A549 (cell line): ENCODE measurements at regions not wholly inside any gene's neighbourhood (a gene's known extent, or its start where the extent isn't known, plus 50 kb on each side); places are given as distances from the start of the nearest gene placed in this dataset.

Experiments
- ATAC-seq, 2 experiments: fragments of 200-7000 bp in 1 of 2; fragments of >200 bp in 1 of 2; cut with Nextera tagmentation in 1 of 2; cut with Tn5 transposase in 1 of 2; 3 replicates each; pipeline versions ENCODE4 v1.8.0 to v1.9.1; 2018 to 2020; ENCODE audit warnings: mild to moderate bottlenecking in 1 of 2, moderate library complexity in 1 of 2
- CTCF ChIA-PET: fragments of 300-600 bp; sonication (Branson Sonifier 250); formaldehyde crosslinking; extraction: SDS; loops from one replicate; lab custom pipeline; 2021; ENCODE audit warnings: antibody characterized with exemption, inconsistent platforms; lab: Yijun Ruan, JAX
- POLR2A ChIA-PET: fragments of 350-600 bp; formaldehyde crosslinking; extraction: SDS; loops from one replicate; lab custom pipeline; 2021; ENCODE audit warnings: antibody characterized with exemption, inconsistent platforms; lab: Yijun Ruan, JAX
- DNase-seq, 2 experiments: peaks; one replicate each; pipeline versions ENCODE4 v3.0.0 to v3.0.0-alpha.2; 2011 to 2016; ENCODE audit warnings: low read depth in 1 of 2, low spot score in 1 of 2
- FAIRE-seq: peaks from 2 replicates; lab custom pipeline; 2011; peaks lifted over from hg19 to GRCh38; lab: Jason Lieb, UNC
- H3K27ac ChIP-seq, 2 experiments: fragments of >200 bp; sonication (Bioruptor Twin); formaldehyde crosslinking; 3 replicates each; pipeline ENCODE4 v1.5.1; 2016 to 2017
- H3K4me1 ChIP-seq: fragments of >200 bp; sonication (Bioruptor Twin); formaldehyde crosslinking; 3 replicates; pipeline ENCODE4 v1.6.1; 2016
- H3K4me2 ChIP-seq: fragments of >200 bp; sonication (Bioruptor Twin); formaldehyde crosslinking; 3 replicates; pipeline ENCODE4 v1.6.1; 2016
- H3K4me3 ChIP-seq: fragments of >200 bp; sonication (Bioruptor Twin); formaldehyde crosslinking; 3 replicates; pipeline ENCODE4 v1.5.1; 2016
- H3K9me3 ChIP-seq: fragments of >200 bp; sonication (Bioruptor Twin); formaldehyde crosslinking; 3 replicates; pipeline ENCODE4 v1.6.1; 2016
- BHLHE40 ChIP-seq: IDR thresholded peaks from 2 replicates; pipeline ENCODE4 v1.6.1; 2012; ENCODE audit warnings: low read depth, low read length, inconsistent platforms
- CEBPB ChIP-seq, 2 experiments: fragments of >200 bp in 1 of 2; sonication (Bioruptor Twin) in 1 of 2; formaldehyde crosslinking in 1 of 2; IDR thresholded peaks; 2 replicates each; pipeline ENCODE4 v1.6.1; 2012 to 2016
- CHD2 ChIP-seq: fragments of 150-350 bp; IDR thresholded peaks from 2 replicates; pipeline ENCODE4 v1.6.1; 2014; ENCODE audit warnings: low read length; ENCODE audit not compliant: partially characterized antibody
- EHMT2 ChIP-seq: fragments of 200-600 bp; sonication (generic); IDR thresholded peaks from 2 replicates; pipeline ENCODE4 v1.6.1; 2016; ENCODE audit warnings: antibody characterized with exemption, low read depth, mild to moderate bottlenecking, moderate library complexity
- EP300 ChIP-seq, 2 experiments: fragments of >200 bp; sonication (Bioruptor Twin); formaldehyde crosslinking; IDR thresholded peaks; 2 replicates in 1 of 2; 3 replicates in 1 of 2; pipeline ENCODE4 v1.6.1; 2016 to 2017
- ESRRA ChIP-seq: fragments of 150-350 bp; IDR thresholded peaks from 2 replicates; pipeline ENCODE4 v1.6.1; 2014; ENCODE audit warnings: mild to moderate bottlenecking, low read length, borderline replicate concordance
- GATA3 ChIP-seq: IDR thresholded peaks from 2 replicates; pipeline ENCODE4 v1.6.1; 2012; ENCODE audit warnings: borderline replicate concordance
- HOXA7 ChIP-seq: fragments of 250-450 bp; sonication (Bioruptor Pico); IDR thresholded peaks from 2 replicates; pipeline ENCODE4 v1.5.0; 2020; ENCODE audit warnings: mild to moderate bottlenecking, moderate library complexity
- HOXB13 ChIP-seq: fragments of 250-450 bp; sonication (Bioruptor Pico); IDR thresholded peaks from 2 replicates; pipeline ENCODE4 v1.5.0; 2020; ENCODE audit warnings: low read depth, mild to moderate bottlenecking, moderate library complexity
- JUN ChIP-seq, 2 experiments: fragments of >200 bp; sonication (Bioruptor Twin); formaldehyde crosslinking; IDR thresholded peaks; 2 replicates in 1 of 2; 3 replicates in 1 of 2; pipeline ENCODE4 v1.6.1; 2016 to 2017
- JUNB ChIP-seq: fragments of >200 bp; sonication (Bioruptor Twin); formaldehyde crosslinking; IDR thresholded peaks from 2 replicates; pipeline ENCODE4 v1.6.1; 2016
- KDM1A ChIP-seq: fragments of 200-600 bp; sonication (generic); IDR thresholded peaks from 2 replicates; pipeline ENCODE4 v1.6.1; 2016; ENCODE audit warnings: low read depth, mild to moderate bottlenecking
- MAZ ChIP-seq: fragments of 150-350 bp; IDR thresholded peaks from 2 replicates; pipeline ENCODE4 v1.6.1; 2014; ENCODE audit warnings: antibody characterized with exemption, low read depth, low read length, borderline replicate concordance
- MYC ChIP-seq: IDR thresholded peaks from 2 replicates; pipeline ENCODE4 v1.6.1; 2012; ENCODE audit warnings: mild to moderate bottlenecking, inconsistent platforms, low read length, improper control_type of control experiment, borderline replicate concordance
- POLR2A ChIP-seq: IDR thresholded peaks from 2 replicates; pipeline ENCODE4 v1.6.1; 2012; ENCODE audit warnings: mild to moderate bottlenecking, low read length
- RNF2 ChIP-seq: fragments of 200-600 bp; sonication (generic); IDR thresholded peaks from 2 replicates; pipeline ENCODE4 v1.6.1; 2016; ENCODE audit warnings: low read depth, mild to moderate bottlenecking, antibody characterized with exemption, moderate library complexity, borderline replicate concordance
- SMC3 ChIP-seq: fragments of >200 bp; sonication (Bioruptor Twin); formaldehyde crosslinking; IDR thresholded peaks from 3 replicates; pipeline ENCODE4 v1.6.1; 2018; ENCODE audit warnings: inconsistent platforms
- SREBF2 ChIP-seq: fragments of 450-650 bp; IDR thresholded peaks from 2 replicates; pipeline ENCODE4 v1.6.1; 2014; ENCODE audit warnings: mild to moderate bottlenecking, moderate library complexity
- TP53 ChIP-seq: fragments of 250-450 bp; sonication (Bioruptor Pico); IDR thresholded peaks from 2 replicates; pipeline ENCODE4 v1.5.0; 2021; ENCODE audit warnings: mild to moderate bottlenecking, moderate library complexity
- ZNF302 ChIP-seq: fragments of 250-450 bp; sonication (Bioruptor Pico); IDR thresholded peaks from 2 replicates; pipeline ENCODE4 v1.9.0; 2021; ENCODE audit warnings: inconsistent platforms, mild to moderate bottlenecking, moderate library complexity
- ZSCAN20 ChIP-seq: fragments of 250-450 bp; sonication (Bioruptor Pico); IDR thresholded peaks from 2 replicates; pipeline ENCODE4 v1.8.0; 2022; ENCODE audit warnings: mild to moderate bottlenecking, moderate library complexity
- WGBS: methylation state at CpG from one replicate; pipeline ENCODE4 v1.1.6; 2017; ENCODE audit errors: missing lambda C conversion rate; 5-methylcytosine and 5-hydroxymethylcytosine counted together
- TF ChIP-seq, protein P1 (sequence below): fragments of 200-600 bp; sonication (generic); IDR thresholded peaks from 2 replicates; pipeline ENCODE4 v1.6.1; 2016; ENCODE audit warnings: antibody characterized with exemption, mild to moderate bottlenecking, moderate library complexity
- TF ChIP-seq, protein P2 (sequence below): IDR thresholded peaks from 2 replicates; pipeline ENCODE4 v1.6.1; 2012
- TF ChIP-seq, protein P3 (sequence below): fragments of >200 bp; sonication (Bioruptor Twin); formaldehyde crosslinking; IDR thresholded peaks from 2 replicates; pipeline ENCODE4 v1.6.1; 2016
- TF ChIP-seq, protein P4 (sequence below): fragments of 150-350 bp; IDR thresholded peaks from 2 replicates; pipeline ENCODE4 v1.6.1; 2014; ENCODE audit warnings: low read depth, mild to moderate bottlenecking, low read length
- TF ChIP-seq, protein P5 (sequence below): fragments of >200 bp; sonication (Bioruptor Twin); formaldehyde crosslinking; IDR thresholded peaks from 3 replicates; pipeline ENCODE4 v1.6.1; 2016

DNA sequence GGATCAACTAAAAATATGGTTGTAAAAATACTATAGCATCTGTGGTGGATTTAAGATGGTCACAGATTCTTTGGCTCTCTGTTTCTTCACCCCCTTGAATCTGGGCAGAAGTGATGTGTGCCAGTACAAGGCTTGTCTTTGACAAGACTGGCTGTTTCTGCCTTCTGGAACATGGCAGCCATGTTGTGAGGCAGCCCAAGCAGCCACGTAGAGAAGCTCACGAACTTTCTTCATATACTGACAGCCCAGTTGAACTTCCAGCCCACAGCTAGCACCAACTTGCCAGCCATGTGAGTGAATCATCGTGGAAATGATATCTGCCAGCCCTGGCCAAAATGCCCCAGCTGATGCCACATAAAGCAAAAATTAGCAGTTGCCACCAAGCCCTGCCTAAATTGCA, 110.8 kb downstream of the BOD1 start:
- DNase-seq (no peak), ATAC-seq (no peak), FAIRE-seq (no peak)
- Histone ChIP-seq H3K9me3 (peaks cover 10% of the 10 kb centered on the region; the same call in 1 of the 3 replicates), H3K27ac (no peak overlapping the region), H3K4me1 (no peaks in the 10 kb centered on the region), H3K4me2 (no peak overlapping the region), H3K4me3 (no peak overlapping the region)
- TF ChIP-seq MYC (no peak), CEBPB (IDR thresholded peaks at IDR 0.05) (no peak), CHD2 (no peak), RNF2 (no peak), POLR2A (no peak), EHMT2 (no peak), KDM1A (no peak), BHLHE40 (no peak), MAZ (no peak), EP300 (IDR thresholded peaks at IDR 0.05) (no peak), JUNB (no peak), TP53 (CRISPR knock-in tag) (no peak), JUN (IDR thresholded peaks at IDR 0.05) (no peak)
- TF ChIP-seq, protein P1, sequence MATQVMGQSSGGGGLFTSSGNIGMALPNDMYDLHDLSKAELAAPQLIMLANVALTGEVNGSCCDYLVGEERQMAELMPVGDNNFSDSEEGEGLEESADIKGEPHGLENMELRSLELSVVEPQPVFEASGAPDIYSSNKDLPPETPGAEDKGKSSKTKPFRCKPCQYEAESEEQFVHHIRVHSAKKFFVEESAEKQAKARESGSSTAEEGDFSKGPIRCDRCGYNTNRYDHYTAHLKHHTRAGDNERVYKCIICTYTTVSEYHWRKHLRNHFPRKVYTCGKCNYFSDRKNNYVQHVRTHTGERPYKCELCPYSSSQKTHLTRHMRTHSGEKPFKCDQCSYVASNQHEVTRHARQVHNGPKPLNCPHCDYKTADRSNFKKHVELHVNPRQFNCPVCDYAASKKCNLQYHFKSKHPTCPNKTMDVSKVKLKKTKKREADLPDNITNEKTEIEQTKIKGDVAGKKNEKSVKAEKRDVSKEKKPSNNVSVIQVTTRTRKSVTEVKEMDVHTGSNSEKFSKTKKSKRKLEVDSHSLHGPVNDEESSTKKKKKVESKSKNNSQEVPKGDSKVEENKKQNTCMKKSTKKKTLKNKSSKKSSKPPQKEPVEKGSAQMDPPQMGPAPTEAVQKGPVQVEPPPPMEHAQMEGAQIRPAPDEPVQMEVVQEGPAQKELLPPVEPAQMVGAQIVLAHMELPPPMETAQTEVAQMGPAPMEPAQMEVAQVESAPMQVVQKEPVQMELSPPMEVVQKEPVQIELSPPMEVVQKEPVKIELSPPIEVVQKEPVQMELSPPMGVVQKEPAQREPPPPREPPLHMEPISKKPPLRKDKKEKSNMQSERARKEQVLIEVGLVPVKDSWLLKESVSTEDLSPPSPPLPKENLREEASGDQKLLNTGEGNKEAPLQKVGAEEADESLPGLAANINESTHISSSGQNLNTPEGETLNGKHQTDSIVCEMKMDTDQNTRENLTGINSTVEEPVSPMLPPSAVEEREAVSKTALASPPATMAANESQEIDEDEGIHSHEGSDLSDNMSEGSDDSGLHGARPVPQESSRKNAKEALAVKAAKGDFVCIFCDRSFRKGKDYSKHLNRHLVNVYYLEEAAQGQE = no peak
- TF ChIP-seq, protein P2, sequence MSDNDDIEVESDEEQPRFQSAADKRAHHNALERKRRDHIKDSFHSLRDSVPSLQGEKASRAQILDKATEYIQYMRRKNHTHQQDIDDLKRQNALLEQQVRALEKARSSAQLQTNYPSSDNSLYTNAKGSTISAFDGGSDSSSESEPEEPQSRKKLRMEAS = no peak
- TF ChIP-seq, protein P3, sequence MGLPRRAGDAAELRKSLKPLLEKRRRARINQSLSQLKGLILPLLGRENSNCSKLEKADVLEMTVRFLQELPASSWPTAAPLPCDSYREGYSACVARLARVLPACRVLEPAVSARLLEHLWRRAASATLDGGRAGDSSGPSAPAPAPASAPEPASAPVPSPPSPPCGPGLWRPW = no peak
- TF ChIP-seq, protein P4, sequence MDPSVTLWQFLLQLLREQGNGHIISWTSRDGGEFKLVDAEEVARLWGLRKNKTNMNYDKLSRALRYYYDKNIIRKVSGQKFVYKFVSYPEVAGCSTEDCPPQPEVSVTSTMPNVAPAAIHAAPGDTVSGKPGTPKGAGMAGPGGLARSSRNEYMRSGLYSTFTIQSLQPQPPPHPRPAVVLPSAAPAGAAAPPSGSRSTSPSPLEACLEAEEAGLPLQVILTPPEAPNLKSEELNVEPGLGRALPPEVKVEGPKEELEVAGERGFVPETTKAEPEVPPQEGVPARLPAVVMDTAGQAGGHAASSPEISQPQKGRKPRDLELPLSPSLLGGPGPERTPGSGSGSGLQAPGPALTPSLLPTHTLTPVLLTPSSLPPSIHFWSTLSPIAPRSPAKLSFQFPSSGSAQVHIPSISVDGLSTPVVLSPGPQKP = no peak
- POLR2A ChIA-PET = no interaction called here
- CTCF ChIA-PET = no interaction called here
- 43% methylated on average over 3 of the region's 3 CpGs for WGBS

DNA sequence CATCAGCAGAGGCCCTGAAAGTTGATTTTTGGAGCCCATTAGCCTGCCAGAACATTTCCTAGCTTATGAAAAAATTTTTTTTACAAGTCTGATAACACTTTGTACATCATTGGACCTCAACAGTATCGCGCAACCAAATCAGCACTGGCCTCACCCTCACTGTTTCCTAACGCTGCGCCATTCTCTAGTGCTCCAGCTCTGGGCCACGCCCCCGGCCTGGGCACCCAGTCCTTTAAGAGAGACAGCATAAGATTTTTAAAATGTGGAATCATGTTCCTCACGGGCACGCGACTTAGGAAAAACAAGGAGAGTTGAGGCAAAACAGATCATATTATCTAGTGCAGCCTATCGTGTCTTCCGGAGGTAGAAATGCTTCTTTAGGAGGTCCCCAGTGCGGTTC, 114.5 kb downstream of the BOD1 start:
- ATAC-seq (no peak), FAIRE-seq (no peak)
- no peaks in the 10 kb centered on the region for H3K4me1 ChIP-seq
- H3K27ac ChIP-seq = no peak overlapping the region
- CTCF ChIA-PET = no interaction called here
- H3K9me3 ChIP-seq = peaks cover 10% of the 10 kb centered on the region; the same call in 1 of the 3 replicates
- no peak for TF ChIP-seq ZSCAN20 (CRISPR knock-in tag)
- TF ChIP-seq ZNF302 (CRISPR knock-in tag) = no peak
- no peak for TF ChIP-seq ESRRA
- no peak for TF ChIP-seq GATA3
- TF ChIP-seq HOXA7 = no peak
- no peak for TF ChIP-seq KDM1A
- TF ChIP-seq EHMT2 = no peak
- TF ChIP-seq HOXB13 (CRISPR knock-in tag) = no peak
- TF ChIP-seq SMC3 = no peak
- TF ChIP-seq, protein P5, sequence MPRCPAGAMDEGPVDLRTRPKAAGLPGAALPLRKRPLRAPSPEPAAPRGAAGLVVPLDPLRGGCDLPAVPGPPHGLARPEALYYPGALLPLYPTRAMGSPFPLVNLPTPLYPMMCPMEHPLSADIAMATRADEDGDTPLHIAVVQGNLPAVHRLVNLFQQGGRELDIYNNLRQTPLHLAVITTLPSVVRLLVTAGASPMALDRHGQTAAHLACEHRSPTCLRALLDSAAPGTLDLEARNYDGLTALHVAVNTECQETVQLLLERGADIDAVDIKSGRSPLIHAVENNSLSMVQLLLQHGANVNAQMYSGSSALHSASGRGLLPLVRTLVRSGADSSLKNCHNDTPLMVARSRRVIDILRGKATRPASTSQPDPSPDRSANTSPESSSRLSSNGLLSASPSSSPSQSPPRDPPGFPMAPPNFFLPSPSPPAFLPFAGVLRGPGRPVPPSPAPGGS = no peak
- TF ChIP-seq SREBF2 = no peak
- TF ChIP-seq, all 56 proteins: peak for 0
- no peak for DNase-seq
- H3K4me2 ChIP-seq = no peak overlapping the region
- POLR2A ChIA-PET = no interaction called here
- no peak overlapping the region for H3K4me3 ChIP-seq
- 75% methylated on average over 12 of the region's 12 CpGs for WGBS
